Muscle layer of duodenum (tissue), 2 donors: ENCODE measurements at regions not wholly inside any gene's neighbourhood (a gene's known extent, or its start where the extent isn't known, plus 50 kb on each side); places are given as distances from the start of the nearest gene placed in this dataset.

Experiments
- H3K27ac ChIP-seq: one replicate; pipeline ENCODE4 v1.7.0; 2013; ENCODE audit warnings: mild to moderate bottlenecking, low read length
- H3K27me3 ChIP-seq: one replicate; pipeline ENCODE4 v1.7.0; 2013; ENCODE audit warnings: low read depth, mild to moderate bottlenecking, control low read depth, low read length
- H3K36me3 ChIP-seq, 2 donors: one replicate each; pipeline ENCODE4 v1.7.0; 2013; ENCODE audit warnings: low read length in 2 of 2, control low read depth in 1 of 2, mild to moderate bottlenecking in 1 of 2; ENCODE audit not compliant: insufficient read depth in 2 of 2, control insufficient read depth in 1 of 2
- H3K4me1 ChIP-seq, 2 donors: one replicate each; pipeline ENCODE4 v1.7.0; 2013; ENCODE audit warnings: low read length in 2 of 2, mild to moderate bottlenecking in 2 of 2, control low read depth in 1 of 2, moderate library complexity in 1 of 2; ENCODE audit not compliant: insufficient read depth in 2 of 2, control insufficient read depth in 1 of 2
- H3K4me3 ChIP-seq, 2 donors: one replicate each; pipeline ENCODE4 v1.7.0; 2013; ENCODE audit warnings: low read length in 2 of 2, low read depth in 1 of 2, mild to moderate bottlenecking in 1 of 2
- H3K9me3 ChIP-seq, 2 donors: one replicate each; pipeline ENCODE4 v1.7.0; 2013; ENCODE audit warnings: low read length in 2 of 2, control low read depth in 1 of 2, mild to moderate bottlenecking in 1 of 2; ENCODE audit not compliant: control insufficient read depth in 1 of 2
- donor health status: healthy.

DNA sequence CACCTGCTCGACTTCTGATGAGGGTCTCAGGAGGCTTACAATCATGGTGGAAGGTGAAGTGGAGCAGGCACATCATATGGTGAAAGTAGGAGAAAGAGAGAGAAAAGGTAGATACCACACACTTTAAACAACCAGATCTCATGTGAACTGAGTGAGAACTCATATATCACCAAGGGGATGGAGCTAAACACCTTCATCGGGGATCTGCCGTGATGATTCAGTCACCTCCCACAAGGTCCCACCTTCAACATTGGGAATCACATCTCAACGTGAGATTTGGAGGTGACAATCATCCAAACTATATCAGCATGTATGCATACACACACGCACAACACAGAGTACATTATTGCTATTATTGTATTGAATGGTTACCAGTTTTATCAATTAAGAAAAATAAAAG lies 453.3 kb upstream of the NRSN1 start:
- H3K9me3 ChIP-seq, result peaks cover 5 to 44% of the 10 kb centered on the region in 2 donors
- peak overlapping the region in 1 of 2 donors; percentile 19 for H3K4me3 ChIP-seq
- H3K27ac ChIP-seq, result no peak overlapping the region
- H3K27me3 ChIP-seq, result no peaks in the 10 kb centered on the region
- no peaks in the 10 kb centered on the region for H3K4me1 ChIP-seq
- H3K36me3 ChIP-seq, result no peaks in the 10 kb centered on the region

- Histone ChIP-seq H3K4me1 (no peaks in the 10 kb centered on the region), H3K27ac (no peak overlapping the region), H3K27me3 (no peaks in the 10 kb centered on the region), H3K36me3 (no peaks in the 10 kb centered on the region), H3K4me3 (no peak overlapping the region), H3K9me3 (peaks cover 0 to 14% of the 10 kb centered on the region in 2 donors)
Measured at GRCh38 chr6:23678626-23679025, 447.4 kb upstream of the NRSN1 start.

DNA sequence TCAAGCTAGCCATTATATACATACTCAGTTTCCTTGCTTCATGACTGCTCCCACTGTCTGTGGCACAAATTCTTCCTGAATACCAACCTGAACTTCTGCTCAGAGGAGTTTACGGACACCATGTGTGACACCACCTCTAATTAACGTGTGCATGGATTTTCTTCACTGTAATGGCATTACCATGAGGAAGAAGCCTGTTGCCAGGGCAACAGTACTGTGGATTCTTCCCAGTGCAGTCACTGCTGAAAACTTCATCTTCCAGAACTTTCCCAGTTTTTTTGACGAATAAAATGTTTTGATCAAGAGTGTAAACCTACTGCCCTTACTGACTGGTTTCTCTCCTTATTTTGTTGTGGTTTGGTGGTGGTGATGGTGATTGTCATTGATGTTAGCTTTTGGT lies 444.3 kb upstream of the NRSN1 start:
- H3K4me1 ChIP-seq, result no peaks in the 10 kb centered on the region
- no peaks in the 10 kb centered on the region for H3K9me3 ChIP-seq
- H3K27ac ChIP-seq, result no peak overlapping the region
- no peaks in the 10 kb centered on the region for H3K27me3 ChIP-seq
- H3K4me3 ChIP-seq, result no peak overlapping the region
- H3K36me3 ChIP-seq, result no peaks in the 10 kb centered on the region

GRCh38 chr6:23688650-23689049 lies 437.4 kb upstream of the NRSN1 start:
- H3K9me3 ChIP-seq, result no peaks in the 10 kb centered on the region
- H3K27me3 ChIP-seq, result no peaks in the 10 kb centered on the region
- H3K36me3 ChIP-seq, result no peaks in the 10 kb centered on the region
- H3K27ac ChIP-seq, result no peak overlapping the region
- peaks cover 0 to 5% of the 10 kb centered on the region in 2 donors for H3K4me1 ChIP-seq
- H3K4me3 ChIP-seq, result no peak overlapping the region

GRCh38 chr6:23690453-23691049 lies 435.5 kb upstream of the NRSN1 start:
- Histone ChIP-seq H3K4me1 (peaks cover 0 to 5% of the 10 kb centered on the region in 2 donors), H3K9me3 (no peaks in the 10 kb centered on the region), H3K4me3 (no peak overlapping the region), H3K27me3 (no peaks in the 10 kb centered on the region), H3K36me3 (no peaks in the 10 kb centered on the region), H3K27ac (no peak overlapping the region)

GRCh38 chr6:23692184-23692583 lies 433.8 kb upstream of the NRSN1 start:
- no peaks in the 10 kb centered on the region for H3K9me3 ChIP-seq
- peaks cover 0 to 5% of the 10 kb centered on the region in 2 donors for H3K4me1 ChIP-seq
- no peak overlapping the region for H3K4me3 ChIP-seq

DNA sequence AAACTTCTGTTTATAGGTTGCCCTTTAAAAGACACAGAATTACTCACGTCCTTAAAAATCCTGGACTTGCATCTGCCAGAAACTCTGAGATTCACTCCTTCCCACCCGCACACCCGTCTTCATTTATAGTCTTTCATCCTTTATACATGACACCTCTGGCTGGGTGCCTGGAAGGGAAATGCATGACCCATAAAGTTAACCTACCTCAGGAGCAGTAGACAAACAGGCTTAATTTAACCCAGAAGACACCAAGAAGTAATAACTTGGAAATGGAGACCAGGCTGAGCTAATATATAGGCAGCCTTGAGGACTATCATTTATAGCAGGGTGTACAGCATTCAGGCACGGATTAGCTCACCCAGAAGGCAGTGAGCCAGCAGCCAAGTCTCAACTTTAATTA lies 429.0 kb upstream of the NRSN1 start:
- Histone ChIP-seq H3K4me1 (no peaks in the 10 kb centered on the region), H3K27me3 (no peaks in the 10 kb centered on the region), H3K27ac (no peak overlapping the region), H3K9me3 (no peaks in the 10 kb centered on the region), H3K36me3 (no peaks in the 10 kb centered on the region), H3K4me3 (no peak overlapping the region)

More at GRCh38 chr6:23692184-23692583, 433.8 kb upstream of the NRSN1 start:
- Histone ChIP-seq H3K27ac (no peak overlapping the region), H3K27me3 (no peaks in the 10 kb centered on the region), H3K36me3 (no peaks in the 10 kb centered on the region)

DNA sequence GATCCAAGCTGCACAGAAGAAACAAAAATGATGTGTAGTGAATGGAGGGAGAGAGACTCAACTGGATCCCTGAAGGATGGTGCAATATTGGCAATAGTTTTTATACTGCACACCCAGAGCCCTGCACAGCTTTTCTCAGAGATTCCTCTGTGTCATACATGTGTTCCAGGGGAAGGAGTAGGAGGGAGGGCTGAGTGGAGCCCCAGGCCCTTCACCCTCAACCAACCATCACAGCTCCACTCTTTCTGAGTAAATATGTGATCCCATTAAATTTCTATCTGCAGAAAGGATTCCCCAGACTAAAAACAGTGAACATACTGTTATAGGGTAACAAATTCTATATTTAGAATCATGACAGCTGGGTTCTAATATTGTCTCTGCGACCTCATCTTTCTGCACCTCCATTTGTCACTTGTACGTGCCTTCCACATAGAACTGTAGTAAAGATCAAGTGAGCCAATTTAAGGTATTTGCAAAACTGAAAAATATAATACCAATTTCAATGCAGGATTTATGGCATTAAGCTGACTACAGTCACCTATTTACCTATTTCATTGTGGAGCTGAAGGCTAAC lies 421.4 kb upstream of the NRSN1 start:
- H3K27me3 ChIP-seq, result no peaks in the 10 kb centered on the region
- no peaks in the 10 kb centered on the region for H3K4me1 ChIP-seq
- H3K9me3 ChIP-seq, result no peaks in the 10 kb centered on the region
- H3K4me3 ChIP-seq, result no peak overlapping the region
- no peak overlapping the region for H3K27ac ChIP-seq
- H3K36me3 ChIP-seq, result no peaks in the 10 kb centered on the region

DNA sequence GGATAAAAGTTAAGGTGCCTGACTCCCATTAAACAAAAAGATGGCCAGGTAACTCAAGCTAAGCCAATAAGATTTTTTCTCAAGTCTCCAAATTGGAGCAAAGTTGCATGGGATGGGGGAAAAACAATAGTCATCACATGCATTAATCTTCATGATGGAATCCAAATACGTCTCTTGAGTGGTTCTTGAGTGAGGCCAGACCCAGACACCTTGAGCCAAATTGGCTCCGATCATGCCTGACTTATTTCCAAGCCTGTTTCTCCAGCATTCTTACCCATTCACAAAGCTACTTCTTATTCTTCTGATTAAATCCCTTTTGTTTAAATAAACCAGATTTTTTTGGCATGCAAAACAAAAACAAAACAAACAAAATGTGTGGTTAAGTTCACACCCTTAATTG lies 420.3 kb upstream of the NRSN1 start:
- Histone ChIP-seq H3K4me3 (no peak overlapping the region), H3K27ac (no peak overlapping the region), H3K9me3 (no peaks in the 10 kb centered on the region), H3K36me3 (no peaks in the 10 kb centered on the region), H3K27me3 (no peaks in the 10 kb centered on the region), H3K4me1 (no peaks in the 10 kb centered on the region)

GRCh38 chr6:23712756-23713155 lies 413.3 kb upstream of the NRSN1 start:
- no peaks in the 10 kb centered on the region for H3K4me1 ChIP-seq
- no peak overlapping the region for H3K27ac ChIP-seq
- H3K9me3 ChIP-seq, result no peaks in the 10 kb centered on the region
- no peaks in the 10 kb centered on the region for H3K27me3 ChIP-seq
- no peaks in the 10 kb centered on the region for H3K36me3 ChIP-seq
- no peak overlapping the region for H3K4me3 ChIP-seq

GRCh38 chr6:23713211-23713610 lies 412.8 kb upstream of the NRSN1 start:
- Histone ChIP-seq H3K27ac (no peak overlapping the region), H3K27me3 (no peaks in the 10 kb centered on the region), H3K4me1 (no peaks in the 10 kb centered on the region), H3K36me3 (no peaks in the 10 kb centered on the region), H3K4me3 (no peak overlapping the region), H3K9me3 (no peaks in the 10 kb centered on the region)

DNA sequence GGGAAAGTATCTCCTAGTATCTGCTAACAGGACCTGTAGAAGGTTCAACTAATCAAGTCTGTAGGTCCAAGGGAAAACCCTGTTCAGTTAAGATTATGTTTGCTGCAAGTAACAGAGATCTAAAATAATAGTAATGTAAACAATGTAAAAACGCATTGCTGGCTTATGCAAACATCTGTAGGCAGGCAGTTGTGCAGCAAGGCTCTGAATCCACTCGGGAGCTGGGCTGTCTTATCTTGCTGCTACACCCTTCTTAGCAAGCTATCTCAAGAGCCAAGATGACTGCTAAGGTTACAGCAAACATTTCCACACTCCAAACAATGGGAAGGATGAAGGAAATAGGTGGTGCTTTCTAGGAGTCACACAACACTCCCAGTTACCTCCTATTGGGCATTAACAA lies 397.3 kb upstream of the NRSN1 start:
- Histone ChIP-seq H3K36me3 (no peaks in the 10 kb centered on the region), H3K27me3 (no peaks in the 10 kb centered on the region), H3K4me3 (no peak overlapping the region), H3K9me3 (no peaks in the 10 kb centered on the region), H3K4me1 (no peaks in the 10 kb centered on the region), H3K27ac (no peak overlapping the region)
